ENCODE measurements at regions not wholly inside any gene's neighbourhood (a gene's known extent, or its start where the extent isn't known, plus 50 kb on each side); places are given as distances from the start of the nearest gene placed in this dataset.

DNA sequence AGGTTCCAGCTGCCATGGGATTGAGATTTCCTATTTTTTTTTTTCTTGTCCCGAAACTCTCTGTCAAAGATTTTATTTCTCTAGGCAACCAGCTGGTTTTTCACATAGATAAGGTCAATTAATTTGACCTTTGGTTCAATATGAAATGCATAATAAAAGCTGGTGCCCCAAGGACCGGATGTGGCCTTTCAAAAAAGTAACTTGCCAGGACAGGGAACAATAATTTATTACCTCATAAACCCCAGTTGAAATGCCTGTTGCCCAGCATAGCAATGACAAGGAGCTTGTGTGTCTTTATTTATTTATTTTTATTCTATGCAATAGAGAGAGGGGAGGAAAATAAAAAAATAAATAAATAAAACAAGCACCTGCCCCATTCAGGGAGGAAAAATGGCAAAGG is 472.7 kb downstream of the KCNJ2 start:
- TF ChIP-seq, protein P1, sequence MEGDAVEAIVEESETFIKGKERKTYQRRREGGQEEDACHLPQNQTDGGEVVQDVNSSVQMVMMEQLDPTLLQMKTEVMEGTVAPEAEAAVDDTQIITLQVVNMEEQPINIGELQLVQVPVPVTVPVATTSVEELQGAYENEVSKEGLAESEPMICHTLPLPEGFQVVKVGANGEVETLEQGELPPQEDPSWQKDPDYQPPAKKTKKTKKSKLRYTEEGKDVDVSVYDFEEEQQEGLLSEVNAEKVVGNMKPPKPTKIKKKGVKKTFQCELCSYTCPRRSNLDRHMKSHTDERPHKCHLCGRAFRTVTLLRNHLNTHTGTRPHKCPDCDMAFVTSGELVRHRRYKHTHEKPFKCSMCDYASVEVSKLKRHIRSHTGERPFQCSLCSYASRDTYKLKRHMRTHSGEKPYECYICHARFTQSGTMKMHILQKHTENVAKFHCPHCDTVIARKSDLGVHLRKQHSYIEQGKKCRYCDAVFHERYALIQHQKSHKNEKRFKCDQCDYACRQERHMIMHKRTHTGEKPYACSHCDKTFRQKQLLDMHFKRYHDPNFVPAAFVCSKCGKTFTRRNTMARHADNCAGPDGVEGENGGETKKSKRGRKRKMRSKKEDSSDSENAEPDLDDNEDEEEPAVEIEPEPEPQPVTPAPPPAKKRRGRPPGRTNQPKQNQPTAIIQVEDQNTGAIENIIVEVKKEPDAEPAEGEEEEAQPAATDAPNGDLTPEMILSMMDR (IDR thresholded peaks at IDR 0.05), result no peak
- Histone ChIP-seq H3K9me3 (no peaks in the 10 kb centered on the region), H3K27ac (no peak overlapping the region), H3K36me3 (no peaks in the 10 kb centered on the region), H3K4me3 (no peak overlapping the region), H3K4me1 (no peaks in the 10 kb centered on the region), H3K27me3 (no peaks in the 10 kb centered on the region)
- intact Hi-C loops (cut with DNase I), result no loop called here
- no peak for DNase-seq (ENCODE audit: extremely low spot score in 2 of 2)

DNA sequence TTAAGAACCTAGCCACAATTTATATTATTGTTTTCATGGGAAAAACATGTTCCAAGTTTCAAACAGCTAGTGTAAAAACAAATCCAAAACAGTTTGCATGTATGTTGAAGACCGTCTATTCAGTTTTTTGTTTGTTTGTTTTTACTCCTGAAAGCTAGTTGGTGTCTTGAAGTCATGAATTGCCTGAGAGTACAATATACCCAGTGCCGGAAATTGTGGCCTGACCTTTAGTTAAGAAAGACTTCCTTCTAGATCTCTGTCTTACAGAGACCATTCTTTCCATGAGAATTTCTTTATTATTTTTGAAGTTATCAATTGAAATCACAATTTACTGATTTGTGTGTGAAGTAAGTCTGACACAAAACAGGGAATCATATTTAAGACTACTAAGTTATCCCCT is 474.8 kb downstream of the KCNJ2 start:
- Histone ChIP-seq H3K4me3 (no peak overlapping the region), H3K27me3 (no peaks in the 10 kb centered on the region), H3K27ac (no peak overlapping the region), H3K36me3 (no peaks in the 10 kb centered on the region), H3K4me1 (no peaks in the 10 kb centered on the region), H3K9me3 (no peaks in the 10 kb centered on the region)
- intact Hi-C loops (cut with DNase I), result no loop called here
- TF ChIP-seq POLR2AphosphoS5 (IDR thresholded peaks at IDR 0.05; ENCODE audit: insufficient read depth in 1 of 2, low read depth in 1 of 2), result no peak
- no peak for TF ChIP-seq POLR2A (IDR thresholded peaks at IDR 0.05)
- TF ChIP-seq, protein P1 (IDR thresholded peaks at IDR 0.05), result no peak
- no peak for DNase-seq (ENCODE audit: extremely low spot score in 2 of 2)

DNA sequence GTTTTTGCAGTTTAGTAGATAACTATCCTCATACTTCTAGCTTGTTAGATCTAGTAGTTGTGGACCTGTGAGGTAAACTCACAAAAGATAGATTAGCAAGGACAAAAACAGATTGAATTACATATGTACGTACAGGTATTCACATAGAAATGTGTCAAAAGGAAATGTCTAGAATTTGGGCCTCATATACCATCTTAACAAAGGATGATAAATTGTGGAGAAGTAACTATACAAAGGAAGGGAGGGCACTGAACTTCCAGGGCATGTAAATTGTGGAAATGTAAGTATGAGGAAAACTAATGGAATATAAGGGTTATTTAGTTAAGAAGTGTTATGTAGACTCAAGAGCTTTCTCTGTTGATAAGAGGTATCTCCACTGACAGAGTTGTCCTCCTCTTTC is 477.3 kb downstream of the KCNJ2 start:
- H3K36me3 ChIP-seq, result no peaks in the 10 kb centered on the region
- intact Hi-C loops (cut with DNase I), result no loop called here
- TF ChIP-seq, protein P1 (IDR thresholded peaks at IDR 0.05), result no peak
- TF ChIP-seq POLR2A (IDR thresholded peaks at IDR 0.05) (no peak), POLR2AphosphoS5 (IDR thresholded peaks at IDR 0.05; ENCODE audit: insufficient read depth in 1 of 2, low read depth in 1 of 2) (no peak)

DNA sequence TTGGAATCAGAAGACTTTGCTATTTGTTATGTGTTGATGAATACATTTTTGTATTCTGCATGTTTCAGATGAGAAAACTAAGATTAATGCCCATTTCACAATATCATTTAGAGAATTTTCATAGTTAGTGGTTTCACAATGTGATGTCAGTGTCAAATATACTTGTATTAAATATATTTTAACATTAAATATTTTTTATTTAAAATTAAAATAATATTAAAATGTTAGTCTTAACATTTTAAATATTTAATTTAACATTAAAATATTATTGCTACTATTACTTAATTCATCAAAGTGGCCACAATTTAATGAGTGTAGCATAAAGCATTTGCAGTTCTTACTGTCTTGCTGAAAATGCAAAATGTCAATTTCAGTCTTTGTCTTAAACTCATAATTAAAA is 478.8 kb downstream of the KCNJ2 start:
- intact Hi-C loops (cut with DNase I), result no loop called here
- no peak for TF ChIP-seq POLR2AphosphoS5 (IDR thresholded peaks at IDR 0.05; ENCODE audit: insufficient read depth in 1 of 2, low read depth in 1 of 2)
- TF ChIP-seq POLR2A (IDR thresholded peaks at IDR 0.05), result no peak
- TF ChIP-seq, protein P1 (IDR thresholded peaks at IDR 0.05), result no peak
- DNase-seq (ENCODE audit: extremely low spot score in 2 of 2), result no peak

More for the DNA sequence above, 477.3 kb downstream of the KCNJ2 start:
- no peaks in the 10 kb centered on the region for H3K27me3 ChIP-seq
- H3K4me1 ChIP-seq, result no peaks in the 10 kb centered on the region
- H3K9me3 ChIP-seq, result no peaks in the 10 kb centered on the region
- no peak for DNase-seq (ENCODE audit: extremely low spot score in 2 of 2)
- H3K4me3 ChIP-seq, result no peak overlapping the region
- H3K27ac ChIP-seq, result no peak overlapping the region

DNA sequence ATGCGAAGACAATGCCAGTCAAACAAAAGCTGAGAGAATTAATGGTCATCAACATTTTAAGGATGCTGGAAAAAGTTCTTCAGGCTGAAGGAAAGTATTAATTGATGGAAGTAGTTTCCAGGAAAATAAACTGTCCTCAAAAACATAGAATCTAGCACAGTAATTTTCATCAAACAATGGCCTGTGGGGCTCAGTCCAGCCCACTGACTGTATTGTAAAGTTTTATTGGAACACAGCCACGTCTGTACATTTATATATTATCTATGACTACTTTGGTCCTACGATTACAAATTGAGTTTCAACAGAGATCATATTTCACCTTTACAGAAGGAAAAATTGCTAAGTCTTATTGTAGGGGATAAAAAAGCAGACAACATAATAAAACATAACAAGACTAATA is 484.5 kb downstream of the KCNJ2 start:
- Histone ChIP-seq H3K4me3 (no peak overlapping the region), H3K27me3 (no peaks in the 10 kb centered on the region), H3K27ac (no peak overlapping the region), H3K9me3 (no peaks in the 10 kb centered on the region), H3K4me1 (no peaks in the 10 kb centered on the region), H3K36me3 (no peaks in the 10 kb centered on the region)
- intact Hi-C loops (cut with DNase I), result no loop called here
- no peak for DNase-seq (ENCODE audit: extremely low spot score in 2 of 2)
- TF ChIP-seq POLR2A (IDR thresholded peaks at IDR 0.05), result no peak

More for the DNA sequence above, 478.8 kb downstream of the KCNJ2 start:
- H3K4me3 ChIP-seq, result no peak overlapping the region
- no peak overlapping the region for H3K27ac ChIP-seq
- no peaks in the 10 kb centered on the region for H3K27me3 ChIP-seq
- no peaks in the 10 kb centered on the region for H3K9me3 ChIP-seq
- no peaks in the 10 kb centered on the region for H3K36me3 ChIP-seq
- no peaks in the 10 kb centered on the region for H3K4me1 ChIP-seq

DNA sequence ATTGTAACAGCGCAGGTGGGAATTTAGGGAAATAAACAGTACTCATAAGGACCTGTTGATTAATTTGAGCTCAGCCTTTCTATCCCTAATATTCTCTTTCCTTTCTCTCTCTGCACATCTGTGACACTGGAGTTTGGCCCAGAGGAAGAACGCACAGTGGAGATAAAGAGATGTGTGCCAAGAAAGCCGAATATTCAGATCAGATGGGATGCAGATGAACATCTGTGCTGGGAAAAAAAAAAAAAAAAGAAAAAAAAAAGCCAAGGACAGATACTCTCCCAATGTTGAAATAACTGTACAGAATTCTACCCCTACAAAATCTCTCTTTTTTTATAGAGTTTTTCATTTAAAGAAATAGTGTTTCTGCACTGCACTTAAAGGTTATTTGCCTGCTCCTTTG is 485.4 kb downstream of the KCNJ2 start:
- Histone ChIP-seq H3K9me3 (no peaks in the 10 kb centered on the region), H3K36me3 (no peaks in the 10 kb centered on the region), H3K4me1 (no peaks in the 10 kb centered on the region), H3K27me3 (no peaks in the 10 kb centered on the region), H3K4me3 (no peak overlapping the region), H3K27ac (no peak overlapping the region)
- DNase-seq (ENCODE audit: extremely low spot score in 2 of 2), result no peak
- intact Hi-C loops (cut with DNase I), result no loop called here
- TF ChIP-seq POLR2A (IDR thresholded peaks at IDR 0.05), result no peak

Data from vagina (tissue), 2 donors.